Psoas muscle (tissue), 7 donors: ENCODE measurements at regions not wholly inside any gene's neighbourhood (a gene's known extent, or its start where the extent isn't known, plus 50 kb on each side); places are given as distances from the start of the nearest gene placed in this dataset.
"Not testable (repeated sequence)": the region's sequence is repeated elsewhere in the genome, so short reads cannot be mapped to it uniquely, and the experiment has no call there.

Experiments
- ATAC-seq, 4 donors: fragments of 200-7000 bp; cut with Tn5 transposase; one replicate each; pipeline ENCODE4 v1.9.1; 2020; ENCODE audit warnings: moderate library complexity in 3 of 4, mild to moderate bottlenecking in 2 of 4
- DNase-seq, 2 donors: peaks; one replicate each; pipeline ENCODE4 v3.0.0-alpha.2; 2020
- H3K27ac ChIP-seq: fragments of 200-600 bp; one replicate; pipeline ENCODE4 v1.8.0; 2022
- H3K27me3 ChIP-seq, 3 donors: fragments of 200-600 bp in 1 of 3; one replicate each; pipeline versions ENCODE4 v1.6.1 to v1.8.0; 2013 to 2022; ENCODE audit warnings: low read length in 2 of 3, mild to moderate bottlenecking in 2 of 3, moderate library complexity in 1 of 3; ENCODE audit not compliant: insufficient read depth in 3 of 3
- H3K36me3 ChIP-seq, 2 donors: fragments of 200-600 bp in 1 of 2; one replicate each; pipeline versions ENCODE4 v1.6.1 to v1.8.0; 2013 to 2022; ENCODE audit warnings: low read depth in 1 of 2, mild to moderate bottlenecking in 1 of 2, moderate library complexity in 1 of 2; ENCODE audit not compliant: insufficient read depth in 1 of 2
- H3K4me1 ChIP-seq: fragments of 200-600 bp; one replicate; pipeline ENCODE4 v1.8.0; 2022
- H3K4me3 ChIP-seq: fragments of 200-600 bp; one replicate; pipeline ENCODE4 v1.8.0; 2022; ENCODE audit warnings: mild to moderate bottlenecking
- H3K9me3 ChIP-seq: fragments of 200-600 bp; one replicate; pipeline ENCODE4 v1.8.0; 2022
- WGBS, 3 donors: extraction: QIAGEN DNeasy Blood & Tissue Kit; methylation state at CpG; one replicate each; pipeline versions ENCODE4 v1.1.6 to v1.1.7; 2013; 5-methylcytosine and 5-hydroxymethylcytosine counted together
- intact Hi-C, 2 donors: fragments of 100-400 bp; cut with DNase I; formaldehyde crosslinking; loops; one replicate each; pipeline versions ENCODE4 v1.11.0 to v1.14.2; 2022
- TF ChIP-seq, protein P1 (sequence below): fragments of 200-600 bp; IDR thresholded peaks from one replicate; pipeline ENCODE4 v1.8.0; 2022; ENCODE audit warnings: antibody characterized with exemption
- donor health status: healthy with polysubstance abuse.
- donor health status: DM: no; HTN: no; CAD: no; lungs with moderate emphysema.
- donor health status: Bipolar disorder and iron deficiency.
- donor health status: healthy.
- donor health status: DM: yes; HTN: yes; CAD: no.
- donor health status: DM: no; HTN: no; CAD: no.
- donor health status: DM: yes; HTN: yes; CAD: no.

DNA sequence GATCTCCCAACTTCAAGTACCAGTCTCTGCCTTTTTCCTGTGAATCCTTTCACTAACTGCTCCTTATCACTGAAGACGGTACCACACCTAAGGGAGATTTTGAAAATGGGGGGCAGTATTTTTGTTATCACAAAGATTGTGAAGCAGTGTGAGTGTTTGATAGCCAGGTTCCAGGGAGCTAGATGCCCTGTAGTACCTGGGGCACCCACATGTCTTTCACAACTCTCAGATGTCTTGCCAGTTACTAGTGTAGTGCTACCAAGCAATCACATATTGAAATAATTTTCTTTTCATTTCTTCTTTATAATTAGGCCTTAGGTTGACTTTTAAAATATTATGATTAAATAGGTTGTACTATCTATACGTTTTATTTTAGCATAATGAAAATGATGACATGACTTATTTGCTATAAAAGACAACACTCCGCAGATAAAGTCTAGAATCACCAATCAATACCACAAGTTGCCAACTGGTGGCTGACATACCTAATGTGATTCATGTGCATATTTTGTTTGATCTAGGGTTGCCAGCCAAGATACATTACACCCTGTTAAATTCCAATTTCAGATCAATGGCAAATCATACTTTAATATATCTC lies 215.9 kb downstream of the EXOC5 start:
- no peaks in the 10 kb centered on the region for H3K4me1 ChIP-seq
- no peak overlapping the region for H3K4me3 ChIP-seq
- no peaks in the 10 kb centered on the region for H3K9me3 ChIP-seq
- WGBS, 3 donors, result 76 to 82% (median 80%) methylated on average over 3 of the region's 3 CpGs
- intact Hi-C loops, result no loop called here
- TF ChIP-seq, protein P1, sequence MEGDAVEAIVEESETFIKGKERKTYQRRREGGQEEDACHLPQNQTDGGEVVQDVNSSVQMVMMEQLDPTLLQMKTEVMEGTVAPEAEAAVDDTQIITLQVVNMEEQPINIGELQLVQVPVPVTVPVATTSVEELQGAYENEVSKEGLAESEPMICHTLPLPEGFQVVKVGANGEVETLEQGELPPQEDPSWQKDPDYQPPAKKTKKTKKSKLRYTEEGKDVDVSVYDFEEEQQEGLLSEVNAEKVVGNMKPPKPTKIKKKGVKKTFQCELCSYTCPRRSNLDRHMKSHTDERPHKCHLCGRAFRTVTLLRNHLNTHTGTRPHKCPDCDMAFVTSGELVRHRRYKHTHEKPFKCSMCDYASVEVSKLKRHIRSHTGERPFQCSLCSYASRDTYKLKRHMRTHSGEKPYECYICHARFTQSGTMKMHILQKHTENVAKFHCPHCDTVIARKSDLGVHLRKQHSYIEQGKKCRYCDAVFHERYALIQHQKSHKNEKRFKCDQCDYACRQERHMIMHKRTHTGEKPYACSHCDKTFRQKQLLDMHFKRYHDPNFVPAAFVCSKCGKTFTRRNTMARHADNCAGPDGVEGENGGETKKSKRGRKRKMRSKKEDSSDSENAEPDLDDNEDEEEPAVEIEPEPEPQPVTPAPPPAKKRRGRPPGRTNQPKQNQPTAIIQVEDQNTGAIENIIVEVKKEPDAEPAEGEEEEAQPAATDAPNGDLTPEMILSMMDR, result no peak
- no peak for ATAC-seq
- no peaks in the 10 kb centered on the region for H3K27me3 ChIP-seq
- no peak for DNase-seq
- H3K27ac ChIP-seq, result no peak overlapping the region
- no peaks in the 10 kb centered on the region for H3K36me3 ChIP-seq

DNA sequence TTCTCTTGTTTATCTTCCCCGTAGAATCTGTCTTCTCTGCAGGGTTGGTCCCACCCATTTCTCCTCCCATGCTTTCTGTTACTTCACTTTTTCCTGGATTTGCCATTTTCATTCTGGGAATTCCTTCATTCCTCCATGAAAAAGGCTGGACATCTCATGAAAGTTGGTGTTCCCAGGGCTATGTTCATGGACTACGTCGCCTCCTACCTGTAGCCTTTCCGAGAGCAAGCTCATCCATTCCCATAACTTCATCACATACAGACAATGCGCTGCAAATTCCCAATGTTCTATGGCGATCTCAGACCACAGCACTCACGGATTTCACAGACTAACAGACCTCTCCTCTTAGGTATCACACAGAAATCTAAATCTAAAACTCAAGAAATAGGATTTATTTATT lies 217.1 kb downstream of the EXOC5 start:
- no peaks in the 10 kb centered on the region for H3K9me3 ChIP-seq
- no peaks in the 10 kb centered on the region for H3K4me1 ChIP-seq
- intact Hi-C loops, result no loop called here
- TF ChIP-seq, protein P1, result no peak
- no peak for ATAC-seq
- no peak overlapping the region for H3K4me3 ChIP-seq
- WGBS, 3 donors, result 82 to 84% (median 84%) methylated on average over 7 of the region's 7 CpGs
- H3K27me3 ChIP-seq, result no peaks in the 10 kb centered on the region
- no peaks in the 10 kb centered on the region for H3K36me3 ChIP-seq
- no peak overlapping the region for H3K27ac ChIP-seq
- no peak for DNase-seq

DNA sequence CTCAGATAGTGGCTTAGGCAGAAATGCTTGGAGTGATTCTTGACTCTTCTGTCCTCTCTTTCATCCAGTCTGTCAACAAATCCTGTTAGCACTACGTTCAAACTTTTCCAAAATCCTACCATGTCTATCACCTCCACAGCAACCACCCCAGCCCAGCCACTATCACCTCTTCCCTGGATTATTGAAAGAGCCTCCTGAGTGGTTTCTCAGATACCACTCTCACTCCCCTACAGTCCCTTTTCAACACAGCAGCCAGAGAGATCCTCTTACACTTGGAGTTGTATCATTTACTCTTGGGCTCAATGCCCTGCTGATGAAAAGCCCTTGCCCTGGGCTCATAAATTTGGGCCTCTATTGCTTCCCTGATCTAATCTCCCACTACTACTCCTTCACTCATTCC lies 218.9 kb downstream of the EXOC5 start:
- no peaks in the 10 kb centered on the region for H3K4me1 ChIP-seq
- TF ChIP-seq, protein P1, result no peak

DNA sequence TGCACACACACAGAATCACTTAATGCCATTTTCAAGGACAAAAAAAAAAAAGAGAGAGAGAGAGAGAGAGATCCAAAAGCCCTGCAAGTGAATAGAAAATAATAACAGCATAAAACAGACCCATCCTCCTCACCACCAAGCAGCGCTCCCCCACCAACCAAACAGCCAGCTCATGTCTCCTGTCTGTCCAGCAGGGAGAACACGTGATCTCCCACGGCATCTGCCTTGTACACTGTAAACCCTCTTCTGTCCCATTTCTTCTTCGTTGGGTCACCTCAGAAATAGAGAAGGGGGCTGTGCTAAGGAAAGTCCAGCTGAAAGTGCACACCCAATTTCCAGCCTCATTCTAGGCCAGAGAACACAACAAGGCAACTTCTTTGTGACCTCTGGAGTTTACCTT lies 222.5 kb downstream of the EXOC5 start:
- Histone ChIP-seq H3K27me3 (no peaks in the 10 kb centered on the region), H3K27ac (no peak overlapping the region), H3K9me3 (no peaks in the 10 kb centered on the region), H3K36me3 (no peaks in the 10 kb centered on the region), H3K4me1 (no peaks in the 10 kb centered on the region), H3K4me3 (no peak overlapping the region)
- 52 to 64% (median 55%) methylated on average over 4 of the region's 4 CpGs for WGBS, 3 donors
- ATAC-seq, result no peak
- DNase-seq, result no peak
- intact Hi-C loops, result no loop called here
- TF ChIP-seq, protein P1, result no peak

More for the DNA sequence above, 218.9 kb downstream of the EXOC5 start:
- ATAC-seq (no peak), DNase-seq (no peak)
- H3K4me3 ChIP-seq, result no peak overlapping the region
- intact Hi-C loops, result no loop called here
- H3K36me3 ChIP-seq, result no peaks in the 10 kb centered on the region
- H3K27ac ChIP-seq, result no peak overlapping the region
- 45 to 57% (median 46%) methylated on average over 1 of the region's 1 CpG for WGBS, 3 donors
- H3K27me3 ChIP-seq, result no peaks in the 10 kb centered on the region
- no peaks in the 10 kb centered on the region for H3K9me3 ChIP-seq

DNA sequence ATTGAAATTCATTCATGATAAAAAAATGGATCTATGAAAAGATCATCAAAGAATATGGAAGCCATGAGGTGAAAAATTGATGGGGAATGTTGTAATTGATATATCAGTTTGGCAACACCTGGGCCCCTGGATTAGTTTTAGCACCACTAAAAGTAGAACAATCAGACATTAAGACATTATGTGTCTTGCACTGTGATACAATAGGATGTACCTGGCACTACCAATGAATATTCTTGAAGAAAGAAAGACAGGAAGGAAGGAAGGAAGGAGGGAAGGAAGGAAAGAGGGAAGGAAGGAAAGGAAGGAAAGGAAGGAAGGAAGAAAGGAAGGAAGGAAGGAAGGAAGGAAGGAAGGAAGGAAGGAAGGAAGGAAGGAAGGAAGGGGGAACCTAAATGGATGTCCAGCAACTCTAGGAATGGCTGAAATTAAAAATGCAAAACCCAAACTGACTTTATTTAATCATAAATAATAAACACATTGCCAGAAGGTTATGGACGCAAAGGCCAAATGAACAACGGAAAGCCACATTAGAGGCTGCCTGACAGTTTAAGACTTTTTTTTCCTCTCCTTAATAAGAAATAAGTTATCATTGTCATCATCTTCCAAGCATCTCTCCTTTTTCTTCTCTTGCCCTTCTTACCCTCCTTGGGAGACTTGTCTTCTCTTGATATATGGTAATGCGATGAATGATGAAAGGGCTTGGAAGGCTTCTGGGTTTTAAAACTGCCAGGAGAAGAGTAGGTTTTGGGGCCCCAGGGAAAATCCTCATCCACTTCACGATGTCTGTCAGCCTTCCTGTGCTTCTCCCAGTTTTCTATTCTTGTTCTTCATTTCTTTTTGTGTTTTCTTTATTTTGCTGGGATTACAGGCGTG lies 224.4 kb downstream of the EXOC5 start:
- H3K4me3 ChIP-seq, H3K9me3 ChIP-seq, ATAC-seq, H3K27me3 ChIP-seq, H3K4me1 ChIP-seq, DNase-seq, intact Hi-C loops, H3K27ac ChIP-seq, H3K36me3 ChIP-seq: not testable (repeated sequence)
- WGBS, 3 donors, result 75 to 85% (median 81%) methylated on average over 5 of the region's 5 CpGs
